ENCODE measurements at regions not wholly inside any gene's neighbourhood (a gene's known extent, or its start where the extent isn't known, plus 50 kb on each side); places are given as distances from the start of the nearest gene placed in this dataset.

- DNase-seq (ENCODE audit: low read depth in 1 of 2, low spot score in 1 of 2): no peak
- Histone ChIP-seq H3K27me3 (no peaks in the 10 kb centered on the region), H3K4me3 (no peak overlapping the region), H3K27ac (no peak overlapping the region), H3K9me3 (ENCODE audit: low read depth) (no peaks in the 10 kb centered on the region), H3K4me1 (ENCODE audit: low read depth) (no peaks in the 10 kb centered on the region), H3K36me3 (no peaks in the 10 kb centered on the region)
- TF ChIP-seq, protein P1, sequence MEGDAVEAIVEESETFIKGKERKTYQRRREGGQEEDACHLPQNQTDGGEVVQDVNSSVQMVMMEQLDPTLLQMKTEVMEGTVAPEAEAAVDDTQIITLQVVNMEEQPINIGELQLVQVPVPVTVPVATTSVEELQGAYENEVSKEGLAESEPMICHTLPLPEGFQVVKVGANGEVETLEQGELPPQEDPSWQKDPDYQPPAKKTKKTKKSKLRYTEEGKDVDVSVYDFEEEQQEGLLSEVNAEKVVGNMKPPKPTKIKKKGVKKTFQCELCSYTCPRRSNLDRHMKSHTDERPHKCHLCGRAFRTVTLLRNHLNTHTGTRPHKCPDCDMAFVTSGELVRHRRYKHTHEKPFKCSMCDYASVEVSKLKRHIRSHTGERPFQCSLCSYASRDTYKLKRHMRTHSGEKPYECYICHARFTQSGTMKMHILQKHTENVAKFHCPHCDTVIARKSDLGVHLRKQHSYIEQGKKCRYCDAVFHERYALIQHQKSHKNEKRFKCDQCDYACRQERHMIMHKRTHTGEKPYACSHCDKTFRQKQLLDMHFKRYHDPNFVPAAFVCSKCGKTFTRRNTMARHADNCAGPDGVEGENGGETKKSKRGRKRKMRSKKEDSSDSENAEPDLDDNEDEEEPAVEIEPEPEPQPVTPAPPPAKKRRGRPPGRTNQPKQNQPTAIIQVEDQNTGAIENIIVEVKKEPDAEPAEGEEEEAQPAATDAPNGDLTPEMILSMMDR (IDR thresholded peaks at IDR 0.05; ENCODE audit: low read depth, low read length): no peak
Measured at GRCh38 chrX:96449191-96449590, 235.5 kb upstream of the DIAPH2 start.

- no peaks in the 10 kb centered on the region for H3K9me3 ChIP-seq (ENCODE audit: low read depth)
- H3K27me3 ChIP-seq: no peaks in the 10 kb centered on the region
- no peak overlapping the region for H3K27ac ChIP-seq
- H3K4me1 ChIP-seq (ENCODE audit: low read depth): no peaks in the 10 kb centered on the region
- no peaks in the 10 kb centered on the region for H3K36me3 ChIP-seq
- DNase-seq (ENCODE audit: low read depth in 1 of 2, low spot score in 1 of 2): no peak
- no peak overlapping the region for H3K4me3 ChIP-seq
- TF ChIP-seq, protein P1 (IDR thresholded peaks at IDR 0.05; ENCODE audit: low read depth, low read length): no peak
Measured at GRCh38 chrX:96449896-96450295, 234.7 kb upstream of the DIAPH2 start.

DNA sequence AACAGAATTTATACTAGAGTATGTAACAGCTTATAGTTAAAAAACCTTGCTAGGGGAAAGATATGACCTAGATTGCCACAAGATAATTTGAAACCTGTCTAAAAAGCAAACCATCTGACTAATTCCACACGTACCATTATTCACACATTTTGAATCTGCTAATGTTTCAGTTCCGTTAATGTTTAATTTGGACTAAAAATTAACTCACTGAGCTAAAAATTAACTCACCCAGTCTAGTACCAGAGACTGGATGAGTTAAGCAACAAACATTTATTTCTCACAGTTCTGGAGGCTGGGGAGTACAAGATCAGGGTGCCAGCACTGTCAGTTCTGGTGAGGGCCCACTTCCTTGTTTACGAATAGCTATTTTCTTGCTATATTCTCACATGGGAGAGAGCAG is 231.5 kb upstream of the DIAPH2 start:
- Histone ChIP-seq H3K9me3 (ENCODE audit: low read depth) (no peaks in the 10 kb centered on the region), H3K4me3 (no peak overlapping the region), H3K27me3 (no peaks in the 10 kb centered on the region), H3K36me3 (no peaks in the 10 kb centered on the region), H3K4me1 (ENCODE audit: low read depth) (no peaks in the 10 kb centered on the region), H3K27ac (no peak overlapping the region)
- TF ChIP-seq, protein P1 (IDR thresholded peaks at IDR 0.05; ENCODE audit: low read depth, low read length): no peak
- no peak for DNase-seq (ENCODE audit: low read depth in 1 of 2, low spot score in 1 of 2)

DNA sequence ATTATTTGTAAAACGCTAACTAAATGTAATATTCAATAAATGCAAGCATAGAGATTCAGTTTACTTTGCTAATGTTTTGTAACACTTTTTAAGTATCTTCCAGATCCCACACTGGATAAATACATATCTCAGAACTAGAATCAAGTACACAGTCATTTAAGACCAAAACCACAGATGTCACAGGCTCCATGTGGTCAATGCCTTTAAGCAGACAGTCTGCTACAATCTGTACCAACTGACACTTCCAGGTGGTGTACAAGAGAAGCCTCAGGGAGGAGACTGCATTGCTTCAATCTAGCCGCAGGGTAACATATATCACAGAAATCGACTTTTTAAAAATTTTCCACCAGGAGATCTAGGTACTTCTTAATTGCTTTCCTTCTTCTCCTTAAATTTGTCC is 229.6 kb upstream of the DIAPH2 start:
- H3K27me3 ChIP-seq: no peaks in the 10 kb centered on the region
- DNase-seq (ENCODE audit: low read depth in 1 of 2, low spot score in 1 of 2): no peak
- H3K4me3 ChIP-seq: no peak overlapping the region
- no peaks in the 10 kb centered on the region for H3K9me3 ChIP-seq (ENCODE audit: low read depth)
- H3K4me1 ChIP-seq (ENCODE audit: low read depth): no peaks in the 10 kb centered on the region
- no peaks in the 10 kb centered on the region for H3K36me3 ChIP-seq
- H3K27ac ChIP-seq: no peak overlapping the region
- TF ChIP-seq, protein P1 (IDR thresholded peaks at IDR 0.05; ENCODE audit: low read depth, low read length): no peak

DNA sequence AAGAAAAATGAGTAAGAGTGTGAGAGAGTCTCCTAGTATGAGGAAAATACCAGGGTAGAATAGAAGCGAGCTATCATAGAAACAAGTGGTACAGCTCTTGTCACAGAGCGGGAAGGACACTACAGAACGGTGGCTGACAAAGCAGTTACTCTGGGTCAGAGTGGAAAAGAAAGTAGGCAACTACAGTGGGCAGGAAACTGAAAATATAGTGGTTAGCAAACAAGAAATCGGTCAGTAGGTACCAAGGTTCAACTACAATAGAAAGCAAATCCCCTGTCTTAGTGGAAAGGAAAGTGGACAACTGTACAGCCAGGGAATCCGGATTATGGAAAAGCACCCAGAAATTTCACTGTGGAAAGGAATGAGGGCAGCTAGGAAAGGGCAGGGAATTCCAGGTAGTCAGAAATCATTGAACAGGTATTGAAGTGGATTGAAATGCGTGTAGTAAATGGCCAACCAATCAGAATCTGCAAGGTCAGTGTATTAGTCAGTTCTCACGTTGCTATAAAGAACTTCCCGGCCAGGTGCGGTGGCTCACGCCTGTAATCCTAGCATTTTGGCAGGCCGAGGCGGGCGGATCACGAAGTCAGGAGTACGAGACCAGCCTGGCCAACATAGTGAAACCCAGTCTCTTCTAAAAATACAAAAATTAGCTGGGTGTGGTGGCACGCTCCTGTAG is 219.6 kb upstream of the DIAPH2 start:
- Histone ChIP-seq H3K36me3 (no peaks in the 10 kb centered on the region), H3K27ac (no peak overlapping the region), H3K27me3 (no peaks in the 10 kb centered on the region), H3K4me3 (no peak overlapping the region), H3K4me1 (ENCODE audit: low read depth) (no peaks in the 10 kb centered on the region), H3K9me3 (ENCODE audit: low read depth) (no peaks in the 10 kb centered on the region)
- no peak for DNase-seq (ENCODE audit: low read depth in 1 of 2, low spot score in 1 of 2)
- TF ChIP-seq, protein P1 (IDR thresholded peaks at IDR 0.05; ENCODE audit: low read depth, low read length): no peak
